ENCODE measurements at regions not wholly inside any gene's neighbourhood (a gene's known extent, or its start where the extent isn't known, plus 50 kb on each side); places are given as distances from the start of the nearest gene placed in this dataset.

DNA sequence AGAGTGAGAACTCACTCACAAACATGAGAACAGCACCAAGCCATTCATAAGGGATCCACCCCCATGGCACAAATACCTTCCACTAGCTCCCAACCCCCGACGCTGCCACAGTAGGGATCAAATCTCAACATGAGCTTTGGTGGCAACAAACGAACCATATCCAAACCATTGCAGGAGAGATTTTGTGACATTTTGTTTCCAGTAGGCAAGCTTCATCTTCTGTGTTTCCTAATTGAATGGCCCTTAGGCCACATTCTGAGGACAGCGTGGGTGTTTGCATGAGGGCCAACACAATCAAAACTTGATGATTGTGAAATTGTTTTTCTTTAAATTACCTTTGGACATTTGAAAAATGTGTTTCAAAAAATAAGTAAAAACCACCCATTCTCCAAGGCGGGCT, 102.6 kb upstream of the LNX1 start (continued):
- TF ChIP-seq JARID2 (CRISPR knock-in tag; IDR thresholded peaks at IDR 0.05; ENCODE audit: insufficient replicate concordance) (no peak), ZNF598 (CRISPR knock-in tag; IDR thresholded peaks at IDR 0.05; ENCODE audit: borderline replicate concordance) (no peak)

DNA sequence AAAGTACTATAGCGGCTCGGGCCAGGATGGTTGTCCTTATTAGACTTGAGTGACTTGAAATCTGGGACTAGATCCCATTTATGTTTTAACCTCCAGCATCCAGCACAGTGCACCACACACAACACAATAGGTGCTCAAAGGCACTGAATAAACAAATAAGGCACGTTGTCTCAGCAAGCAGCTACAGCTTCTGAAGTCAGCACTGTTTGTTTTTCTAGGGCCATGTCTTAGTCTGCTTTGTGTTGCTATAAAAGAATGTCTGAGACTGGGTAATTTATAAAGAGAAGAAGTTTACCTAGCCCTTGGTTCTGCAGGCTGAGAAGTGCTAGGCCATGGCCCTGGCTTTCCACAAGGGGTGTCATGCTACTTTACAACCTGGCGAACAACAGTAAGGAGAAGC, 102.1 kb upstream of the LNX1 start:
- Histone ChIP-seq H3K36me3 (replicated peaks in 1 of 2; ENCODE audit: control insufficient read depth in 1 of 2, insufficient read depth in 2 of 2, low read length in 2 of 2) (no peaks in the 10 kb centered on the region), H3K27me3 (ENCODE audit: control insufficient read depth in 1 of 2, insufficient read depth in 2 of 2, low read length in 2 of 2) (peaks cover 0 to 2% of the 10 kb centered on the region in 2 experiments; a peak in 1 of 5 replicates), H4K20me1 (ENCODE audit: insufficient read depth, low read length) (no peaks in the 10 kb centered on the region), H3K27ac (ENCODE audit: extremely low read length, insufficient read depth, low read length) (no peak overlapping the region), H2AFZ (ENCODE audit: low read length) (no peak overlapping the region), H3K4me1 (ENCODE audit: insufficient read depth, low read length) (no peaks in the 10 kb centered on the region), H3K9me3 (ENCODE audit: low read length) (no peaks in the 10 kb centered on the region), H3K4me3 (replicated peaks in 1 of 3; ENCODE audit: insufficient read depth in 1 of 3, low read depth in 2 of 3, low read length in 3 of 3) (no peak overlapping the region), H3K79me2 (ENCODE audit: insufficient read depth, low read length) (no peaks in the 10 kb centered on the region), H3K4me2 (ENCODE audit: low read depth, low read length) (no peak overlapping the region), H3K9ac (ENCODE audit: insufficient read depth, low read depth, low read length) (no peak overlapping the region)
- 52% methylated on average over 4 of the region's 4 CpGs for WGBS (ENCODE audit: low lambda C conversion rate)
- ChIA-PET CTCF (ENCODE audit: low intra/inter-chr PET ratio, low total read pairs) (no interaction called here), POLR2A (no interaction called here)
- intact Hi-C loops (cut with micrococcal nuclease; ENCODE audit: unreplicated experiment) (no loop called here), in situ Hi-C loops (cut with HindIII; ENCODE audit: extremely low pct_ligation_motif_present, low pct_unique_long_range_greater_than_20kb) (no loop called here)
- BruUV-seq (replicated peaks): no TSS peak
- DNase-seq (ENCODE audit: low spot score) (no peak), FAIRE-seq (no peak), ATAC-seq (no peak)
- TF ChIP-seq ZNF660 (CRISPR knock-in tag; IDR thresholded peaks at IDR 0.05; ENCODE audit: borderline replicate concordance, low read depth): no peak
- no peak for TF ChIP-seq RBFOX2 (IDR thresholded peaks at IDR 0.05; ENCODE audit: low read depth, low read length)
- no peak for TF ChIP-seq RFXANK (CRISPR knock-in tag; IDR thresholded peaks at IDR 0.05)
- TF ChIP-seq, protein P1, sequence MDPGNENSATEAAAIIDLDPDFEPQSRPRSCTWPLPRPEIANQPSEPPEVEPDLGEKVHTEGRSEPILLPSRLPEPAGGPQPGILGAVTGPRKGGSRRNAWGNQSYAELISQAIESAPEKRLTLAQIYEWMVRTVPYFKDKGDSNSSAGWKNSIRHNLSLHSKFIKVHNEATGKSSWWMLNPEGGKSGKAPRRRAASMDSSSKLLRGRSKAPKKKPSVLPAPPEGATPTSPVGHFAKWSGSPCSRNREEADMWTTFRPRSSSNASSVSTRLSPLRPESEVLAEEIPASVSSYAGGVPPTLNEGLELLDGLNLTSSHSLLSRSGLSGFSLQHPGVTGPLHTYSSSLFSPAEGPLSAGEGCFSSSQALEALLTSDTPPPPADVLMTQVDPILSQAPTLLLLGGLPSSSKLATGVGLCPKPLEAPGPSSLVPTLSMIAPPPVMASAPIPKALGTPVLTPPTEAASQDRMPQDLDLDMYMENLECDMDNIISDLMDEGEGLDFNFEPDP (CRISPR knock-in tag; conservative IDR thresholded peaks at IDR 0.05): no peak
- TF ChIP-seq ATF7 (IDR thresholded peaks at IDR 0.05): no peak
- TF ChIP-seq ATF7 (CRISPR knock-in tag; IDR thresholded peaks at IDR 0.05): no peak
- TF ChIP-seq, protein P2, sequence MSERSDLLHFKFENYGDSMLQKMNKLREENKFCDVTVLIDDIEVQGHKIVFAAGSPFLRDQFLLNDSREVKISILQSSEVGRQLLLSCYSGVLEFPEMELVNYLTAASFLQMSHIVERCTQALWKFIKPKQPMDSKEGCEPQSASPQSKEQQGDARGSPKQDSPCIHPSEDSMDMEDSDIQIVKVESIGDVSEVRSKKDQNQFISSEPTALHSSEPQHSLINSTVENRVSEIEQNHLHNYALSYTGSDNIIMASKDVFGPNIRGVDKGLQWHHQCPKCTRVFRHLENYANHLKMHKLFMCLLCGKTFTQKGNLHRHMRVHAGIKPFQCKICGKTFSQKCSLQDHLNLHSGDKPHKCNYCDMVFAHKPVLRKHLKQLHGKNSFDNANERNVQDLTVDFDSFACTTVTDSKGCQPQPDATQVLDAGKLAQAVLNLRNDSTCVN (CRISPR knock-in tag; IDR thresholded peaks at IDR 0.05; ENCODE audit: borderline replicate concordance): no peak
- TF ChIP-seq, protein P3, sequence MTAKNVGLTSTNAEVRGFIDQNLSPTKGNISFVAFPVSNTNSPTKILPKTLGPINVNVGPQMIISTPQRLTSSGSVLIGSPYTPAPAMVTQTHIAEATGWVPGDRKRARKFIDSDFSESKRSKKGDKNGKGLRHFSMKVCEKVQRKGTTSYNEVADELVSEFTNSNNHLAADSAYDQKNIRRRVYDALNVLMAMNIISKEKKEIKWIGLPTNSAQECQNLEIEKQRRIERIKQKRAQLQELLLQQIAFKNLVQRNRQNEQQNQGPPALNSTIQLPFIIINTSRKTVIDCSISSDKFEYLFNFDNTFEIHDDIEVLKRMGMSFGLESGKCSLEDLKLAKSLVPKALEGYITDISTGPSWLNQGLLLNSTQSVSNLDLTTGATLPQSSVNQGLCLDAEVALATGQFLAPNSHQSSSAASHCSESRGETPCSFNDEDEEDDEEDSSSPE (CRISPR knock-in tag; IDR thresholded peaks at IDR 0.05): no peak
- no peak for TF ChIP-seq ZFP90 (CRISPR knock-in tag; IDR thresholded peaks at IDR 0.05; ENCODE audit: borderline replicate concordance)
- TF ChIP-seq POLR2AphosphoS2 (IDR thresholded peaks at IDR 0.05; ENCODE audit: low read depth, low read length): no peak
- no peak for TF ChIP-seq EP300 (IDR thresholded peaks at IDR 0.05; ENCODE audit: low read depth in 2 of 2, low read length in 2 of 2)
- no peak for TF ChIP-seq EP300 (CRISPR knock-in tag; IDR thresholded peaks at IDR 0.05; ENCODE audit: borderline replicate concordance)
- TF ChIP-seq SOX6 (IDR thresholded peaks at IDR 0.05): no peak
- no peak for TF ChIP-seq SOX6 (CRISPR knock-in tag; IDR thresholded peaks at IDR 0.05)
- TF ChIP-seq ZNF607 (CRISPR knock-in tag; IDR thresholded peaks at IDR 0.05; ENCODE audit: borderline replicate concordance): no peak
- TF ChIP-seq ZNF841 (CRISPR knock-in tag; IDR thresholded peaks at IDR 0.05; ENCODE audit: borderline replicate concordance): no peak
- TF ChIP-seq, protein P4, sequence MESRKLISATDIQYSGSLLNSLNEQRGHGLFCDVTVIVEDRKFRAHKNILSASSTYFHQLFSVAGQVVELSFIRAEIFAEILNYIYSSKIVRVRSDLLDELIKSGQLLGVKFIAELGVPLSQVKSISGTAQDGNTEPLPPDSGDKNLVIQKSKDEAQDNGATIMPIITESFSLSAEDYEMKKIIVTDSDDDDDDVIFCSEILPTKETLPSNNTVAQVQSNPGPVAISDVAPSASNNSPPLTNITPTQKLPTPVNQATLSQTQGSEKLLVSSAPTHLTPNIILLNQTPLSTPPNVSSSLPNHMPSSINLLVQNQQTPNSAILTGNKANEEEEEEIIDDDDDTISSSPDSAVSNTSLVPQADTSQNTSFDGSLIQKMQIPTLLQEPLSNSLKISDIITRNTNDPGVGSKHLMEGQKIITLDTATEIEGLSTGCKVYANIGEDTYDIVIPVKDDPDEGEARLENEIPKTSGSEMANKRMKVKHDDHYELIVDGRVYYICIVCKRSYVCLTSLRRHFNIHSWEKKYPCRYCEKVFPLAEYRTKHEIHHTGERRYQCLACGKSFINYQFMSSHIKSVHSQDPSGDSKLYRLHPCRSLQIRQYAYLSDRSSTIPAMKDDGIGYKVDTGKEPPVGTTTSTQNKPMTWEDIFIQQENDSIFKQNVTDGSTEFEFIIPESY (CRISPR knock-in tag; IDR thresholded peaks at IDR 0.05): no peak
- TF ChIP-seq ZBTB20 (CRISPR knock-in tag; IDR thresholded peaks at IDR 0.05; ENCODE audit: borderline replicate concordance, low read depth): no peak
